OCI-LY7 (cell line): ENCODE measurements at regions not wholly inside any gene's neighbourhood (a gene's known extent, or its start where the extent isn't known, plus 50 kb on each side); places are given as distances from the start of the nearest gene placed in this dataset.

ENCODE experiments used
- BruUV-seq: library from RNA; stranded (reverse); fragments of 400-500 nt; replicated peaks from 2 replicates; lab custom pipeline; 2021; lab: Mats Ljungman, UMichigan
- CTCF ChIA-PET: fragments of 300-600 bp; sonication (Branson Sonifier 250); formaldehyde crosslinking; loops from one replicate; lab custom pipeline; 2022; ENCODE audit warnings: antibody characterized with exemption; ENCODE audit not compliant: unreplicated experiment; lab: Charles Lee
- POLR2A ChIA-PET: fragments of 300-600 bp; sonication (Branson Sonifier 250); formaldehyde crosslinking; loops from one replicate; lab custom pipeline; 2022; ENCODE audit warnings: antibody characterized with exemption; lab: Charles Lee
- DNase-seq: peaks from one replicate; pipeline ENCODE4 v3.0.0-alpha.2; 2015; ENCODE audit warnings: low spot score
- H2AFZ ChIP-seq: fragments of 200-600 bp; sonication (generic), shearing (Covaris generic); 2 replicates; pipeline ENCODE4 v1.6.1; 2014; ENCODE audit warnings: mild to moderate bottlenecking, antibody characterized with exemption, low read length, moderate library complexity
- H3K27ac ChIP-seq: fragments of 200-600 bp; sonication (generic); 2 replicates; pipeline ENCODE4 v1.5.1; 2014; ENCODE audit warnings: mixed run types, low read depth, mild to moderate bottlenecking, moderate library complexity, low read length, inconsistent platforms; ENCODE audit not compliant: poor library complexity, severe bottlenecking
- H3K36me3 ChIP-seq: fragments of 200-600 bp; sonication (generic); 2 replicates; pipeline ENCODE4 v1.6.1; 2014; ENCODE audit warnings: mild to moderate bottlenecking, antibody characterized with exemption, low read length, moderate library complexity, mixed read lengths; ENCODE audit not compliant: insufficient read depth
- H3K4me1 ChIP-seq: fragments of 200-600 bp; sonication (generic); 2 replicates; pipeline ENCODE4 v1.5.1; 2014; ENCODE audit warnings: mild to moderate bottlenecking, low read length; ENCODE audit not compliant: insufficient read depth, poor library complexity, severe bottlenecking
- H3K4me2 ChIP-seq: fragments of 200-600 bp; sonication (generic); 2 replicates; pipeline ENCODE4 v1.6.1; 2014; ENCODE audit warnings: mild to moderate bottlenecking, low read length
- H3K4me3 ChIP-seq: fragments of 200-600 bp; sonication (generic); 2 replicates; pipeline ENCODE4 v1.5.1; 2014; ENCODE audit warnings: mild to moderate bottlenecking, low read depth, low read length; ENCODE audit not compliant: poor library complexity, severe bottlenecking
- H3K79me2 ChIP-seq: fragments of 200-600 bp; sonication (generic); 2 replicates; pipeline ENCODE4 v1.6.1; 2016; ENCODE audit warnings: low read depth, mild to moderate bottlenecking, low read length, moderate library complexity, mixed read lengths; ENCODE audit not compliant: insufficient read depth
- H3K9me2 ChIP-seq: fragments of 200-600 bp; sonication (generic); 2 replicates; pipeline ENCODE4 v1.6.1; 2016; ENCODE audit warnings: mild to moderate bottlenecking, low read length, mixed read lengths; ENCODE audit not compliant: insufficient read depth
- H3K9me3 ChIP-seq: fragments of 200-600 bp; sonication (generic); 2 replicates; pipeline ENCODE4 v1.6.1; 2014; ENCODE audit warnings: mild to moderate bottlenecking, mixed run types, low read length, mixed read lengths
- H4K20me1 ChIP-seq: fragments of 200-600 bp; sonication (generic); 2 replicates; pipeline ENCODE4 v1.6.1; 2014; ENCODE audit warnings: mild to moderate bottlenecking, antibody characterized with exemption, low read length, moderate library complexity, mixed read lengths; ENCODE audit not compliant: insufficient read depth
- EZH2phosphoT487 ChIP-seq: fragments of 200-600 bp; sonication (generic); IDR thresholded peaks from 2 replicates; pipeline ENCODE4 v1.6.1; 2018; ENCODE audit warnings: low read depth, borderline replicate concordance, mild to moderate bottlenecking, mixed run types, antibody characterized with exemption, low read length, moderate library complexity, mixed read lengths
- intact Hi-C: fragments of 100-400 bp; cut with micrococcal nuclease; formaldehyde crosslinking; loops from one replicate; pipeline ENCODE4 v1.10.0; 2022; ENCODE audit not compliant: unreplicated experiment
- TF ChIP-seq, protein P1 (sequence below): fragments of 200-600 bp; sonication (generic); conservative IDR thresholded peaks from 2 replicates; pipeline ENCODE4 v1.5.1; 2014; ENCODE audit warnings: mild to moderate bottlenecking, antibody characterized with exemption, low read length, moderate library complexity, mixed read lengths

DNA sequence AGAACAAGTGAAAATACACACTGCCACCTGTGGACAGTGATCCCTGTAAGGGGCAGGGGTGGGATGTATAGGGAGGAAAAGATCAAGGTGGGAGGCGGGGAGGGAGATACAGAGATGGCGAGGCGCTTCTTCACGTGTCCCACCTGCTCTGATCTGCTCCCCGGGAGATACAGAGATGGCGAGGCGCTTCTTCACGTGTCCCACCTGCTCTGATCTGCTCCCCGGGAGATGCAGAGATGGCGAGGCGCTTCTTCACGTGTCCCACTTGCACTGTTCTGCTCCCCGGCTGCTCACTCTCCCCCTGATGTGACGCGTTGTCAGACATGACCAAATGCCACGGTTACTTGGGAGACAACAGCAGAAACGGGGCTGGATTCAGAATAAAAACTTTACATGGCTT is 308.3 kb upstream of the SHH start:
- TF ChIP-seq, protein P1, sequence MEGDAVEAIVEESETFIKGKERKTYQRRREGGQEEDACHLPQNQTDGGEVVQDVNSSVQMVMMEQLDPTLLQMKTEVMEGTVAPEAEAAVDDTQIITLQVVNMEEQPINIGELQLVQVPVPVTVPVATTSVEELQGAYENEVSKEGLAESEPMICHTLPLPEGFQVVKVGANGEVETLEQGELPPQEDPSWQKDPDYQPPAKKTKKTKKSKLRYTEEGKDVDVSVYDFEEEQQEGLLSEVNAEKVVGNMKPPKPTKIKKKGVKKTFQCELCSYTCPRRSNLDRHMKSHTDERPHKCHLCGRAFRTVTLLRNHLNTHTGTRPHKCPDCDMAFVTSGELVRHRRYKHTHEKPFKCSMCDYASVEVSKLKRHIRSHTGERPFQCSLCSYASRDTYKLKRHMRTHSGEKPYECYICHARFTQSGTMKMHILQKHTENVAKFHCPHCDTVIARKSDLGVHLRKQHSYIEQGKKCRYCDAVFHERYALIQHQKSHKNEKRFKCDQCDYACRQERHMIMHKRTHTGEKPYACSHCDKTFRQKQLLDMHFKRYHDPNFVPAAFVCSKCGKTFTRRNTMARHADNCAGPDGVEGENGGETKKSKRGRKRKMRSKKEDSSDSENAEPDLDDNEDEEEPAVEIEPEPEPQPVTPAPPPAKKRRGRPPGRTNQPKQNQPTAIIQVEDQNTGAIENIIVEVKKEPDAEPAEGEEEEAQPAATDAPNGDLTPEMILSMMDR, result no peak
- no peak for TF ChIP-seq EZH2phosphoT487
- H2AFZ ChIP-seq, result no peak overlapping the region
- no peaks in the 10 kb centered on the region for H3K79me2 ChIP-seq
- no peak overlapping the region for H3K27ac ChIP-seq
- ChIA-PET POLR2A (no interaction called here), CTCF (no interaction called here)
- no peaks in the 10 kb centered on the region for H3K4me1 ChIP-seq
- H3K9me2 ChIP-seq, result no peaks in the 10 kb centered on the region
- no peaks in the 10 kb centered on the region for H3K36me3 ChIP-seq
- DNase-seq, result no peak
- no peaks in the 10 kb centered on the region for H4K20me1 ChIP-seq
- intact Hi-C loops, result no loop called here
- no peaks in the 10 kb centered on the region for H3K9me3 ChIP-seq
- no peak overlapping the region for H3K4me2 ChIP-seq
- no peak overlapping the region for H3K4me3 ChIP-seq
- BruUV-seq, result no TSS peak

DNA sequence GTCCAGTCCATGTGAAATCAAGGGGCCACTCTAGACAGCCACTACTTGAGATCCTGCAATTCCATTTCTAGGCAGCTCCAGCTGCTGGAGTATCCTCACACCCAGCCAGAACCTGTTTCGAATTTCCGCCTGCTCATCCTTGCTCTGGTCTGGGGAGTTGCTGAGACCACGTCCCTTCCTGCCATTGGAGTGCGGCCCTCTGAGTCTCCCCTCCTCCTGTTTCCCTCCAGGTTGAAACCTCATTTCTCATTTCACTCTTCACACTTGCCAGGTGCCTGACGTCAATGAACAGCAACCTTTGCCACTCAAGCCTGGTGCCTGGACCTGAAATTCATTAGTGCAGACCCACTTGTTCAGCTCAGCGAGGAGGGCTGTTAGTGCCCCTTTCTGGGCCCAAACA is 307.5 kb upstream of the SHH start:
- Histone ChIP-seq H3K27ac (no peak overlapping the region), H2AFZ (no peak overlapping the region), H3K9me3 (no peaks in the 10 kb centered on the region), H3K4me1 (no peaks in the 10 kb centered on the region), H4K20me1 (no peaks in the 10 kb centered on the region), H3K36me3 (no peaks in the 10 kb centered on the region), H3K9me2 (no peaks in the 10 kb centered on the region), H3K79me2 (no peaks in the 10 kb centered on the region), H3K4me3 (no peak overlapping the region), H3K4me2 (no peak overlapping the region)
- TF ChIP-seq EZH2phosphoT487, result no peak
- TF ChIP-seq, protein P1, result no peak
- ChIA-PET CTCF (no interaction called here), POLR2A (no interaction called here)
- intact Hi-C loops, result no loop called here
- DNase-seq, result no peak
- no TSS peak for BruUV-seq

DNA sequence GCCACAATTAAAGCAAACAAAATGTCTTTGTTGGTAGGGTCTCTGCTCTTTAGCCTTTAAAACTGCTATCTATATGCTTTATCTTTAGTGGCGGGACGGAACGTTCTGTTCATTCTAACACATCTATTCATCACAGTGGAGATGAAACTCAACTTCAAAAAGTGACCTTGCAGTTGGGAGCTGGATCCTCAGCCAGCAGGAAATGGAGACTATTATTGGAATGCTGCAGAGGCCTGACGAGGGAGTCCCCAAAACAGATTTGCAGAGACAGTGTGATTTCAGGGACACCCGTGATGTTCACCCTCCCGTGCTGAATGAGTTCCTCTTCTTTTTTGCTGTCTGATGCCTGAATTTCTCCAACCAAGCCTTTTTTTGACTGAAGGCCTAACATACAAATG is 306.0 kb upstream of the SHH start:
- no peaks in the 10 kb centered on the region for H3K79me2 ChIP-seq
- ChIA-PET CTCF (no interaction called here), POLR2A (no interaction called here)
- H3K27ac ChIP-seq, result no peak overlapping the region
- H3K4me3 ChIP-seq, result no peak overlapping the region
- no peak for DNase-seq
- H3K36me3 ChIP-seq, result no peaks in the 10 kb centered on the region
- H4K20me1 ChIP-seq, result no peaks in the 10 kb centered on the region
- BruUV-seq, result no TSS peak
- intact Hi-C loops, result no loop called here
- H3K9me2 ChIP-seq, result no peaks in the 10 kb centered on the region
- H3K4me2 ChIP-seq, result no peak overlapping the region
- no peaks in the 10 kb centered on the region for H3K4me1 ChIP-seq
- no peak overlapping the region for H2AFZ ChIP-seq
- H3K9me3 ChIP-seq, result no peaks in the 10 kb centered on the region
- TF ChIP-seq EZH2phosphoT487, result no peak
- TF ChIP-seq, protein P1, result no peak
